Suprapubic skin (tissue), 4 donors: ENCODE measurements at regions not wholly inside any gene's neighbourhood (a gene's known extent, or its start where the extent isn't known, plus 50 kb on each side); places are given as distances from the start of the nearest gene placed in this dataset.

Experiments
- POLR2A ChIP-seq, 2 donors: fragments of 450-650 bp; IDR thresholded peaks; one replicate each; pipeline ENCODE4 v1.6.1; 2017; ENCODE audit warnings: antibody characterized with exemption in 2 of 2, mild to moderate bottlenecking in 2 of 2, moderate library complexity in 2 of 2
- POLR2AphosphoS5 ChIP-seq, 3 donors: sonication (generic); formaldehyde crosslinking; IDR thresholded peaks; one replicate each; pipeline ENCODE4 v1.6.1; 2017; ENCODE audit warnings: antibody characterized with exemption in 3 of 3
- TF ChIP-seq, protein P1 (sequence below), 2 donors: fragments of 200-600 bp in 1 of 2; fragments of 450-650 bp in 1 of 2; sonication (generic) in 1 of 2; IDR thresholded peaks; one replicate each; pipeline ENCODE4 v1.5.1; 2016 to 2019; ENCODE audit warnings: antibody characterized with exemption in 2 of 2, mild to moderate bottlenecking in 1 of 2, moderate library complexity in 1 of 2

- no peak for TF ChIP-seq POLR2AphosphoS5 (IDR thresholded peaks at IDR 0.05)
- TF ChIP-seq, protein P1, sequence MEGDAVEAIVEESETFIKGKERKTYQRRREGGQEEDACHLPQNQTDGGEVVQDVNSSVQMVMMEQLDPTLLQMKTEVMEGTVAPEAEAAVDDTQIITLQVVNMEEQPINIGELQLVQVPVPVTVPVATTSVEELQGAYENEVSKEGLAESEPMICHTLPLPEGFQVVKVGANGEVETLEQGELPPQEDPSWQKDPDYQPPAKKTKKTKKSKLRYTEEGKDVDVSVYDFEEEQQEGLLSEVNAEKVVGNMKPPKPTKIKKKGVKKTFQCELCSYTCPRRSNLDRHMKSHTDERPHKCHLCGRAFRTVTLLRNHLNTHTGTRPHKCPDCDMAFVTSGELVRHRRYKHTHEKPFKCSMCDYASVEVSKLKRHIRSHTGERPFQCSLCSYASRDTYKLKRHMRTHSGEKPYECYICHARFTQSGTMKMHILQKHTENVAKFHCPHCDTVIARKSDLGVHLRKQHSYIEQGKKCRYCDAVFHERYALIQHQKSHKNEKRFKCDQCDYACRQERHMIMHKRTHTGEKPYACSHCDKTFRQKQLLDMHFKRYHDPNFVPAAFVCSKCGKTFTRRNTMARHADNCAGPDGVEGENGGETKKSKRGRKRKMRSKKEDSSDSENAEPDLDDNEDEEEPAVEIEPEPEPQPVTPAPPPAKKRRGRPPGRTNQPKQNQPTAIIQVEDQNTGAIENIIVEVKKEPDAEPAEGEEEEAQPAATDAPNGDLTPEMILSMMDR (IDR thresholded peaks at IDR 0.05): no peak
- no peak for TF ChIP-seq POLR2A (IDR thresholded peaks at IDR 0.05)
Measured at GRCh38 chr14:44759277-44759676, 202.5 kb downstream of the KLHL28 start.
